ENCODE measurements at regions not wholly inside any gene's neighbourhood (a gene's known extent, or its start where the extent isn't known, plus 50 kb on each side); places are given as distances from the start of the nearest gene placed in this dataset.

GRCh38 chr2:15809404-15809803 is 130.9 kb upstream of the MYCN start:
- Histone ChIP-seq H3K4me1 (no peaks in the 10 kb centered on the region), H3K9me3 (no peaks in the 10 kb centered on the region), H3K36me3 (replicated peaks in 1 of 2; ENCODE audit: insufficient read depth in 1 of 2, low read depth in 2 of 2) (no peaks in the 10 kb centered on the region), H3K4me3 (no peak overlapping the region), H3K27ac (no peak overlapping the region), H3K27me3 (no peaks in the 10 kb centered on the region)
- ATAC-seq: no peak
- WGBS, 2 donors: 47 to 56% methylated on average over 11 of the region's 11 CpGs
- intact Hi-C loops (cut with DNase I): no loop called here
- DNase-seq: no peak
- no peak for TF ChIP-seq CTCF (IDR thresholded peaks at IDR 0.05)
- TF ChIP-seq POLR2A (IDR thresholded peaks at IDR 0.05): no peak

GRCh38 chr2:15810477-15811150 is 129.7 kb upstream of the MYCN start:
- TF ChIP-seq CTCF (IDR thresholded peaks at IDR 0.05) (no peak), POLR2A (IDR thresholded peaks at IDR 0.05) (no peak)
- no peak for ATAC-seq
- no peaks in the 10 kb centered on the region for H3K27me3 ChIP-seq
- no peaks in the 10 kb centered on the region for H3K4me1 ChIP-seq
- intact Hi-C loops (cut with DNase I): no loop called here
- no peak overlapping the region for H3K4me3 ChIP-seq
- H3K36me3 ChIP-seq (replicated peaks in 1 of 2; ENCODE audit: insufficient read depth in 1 of 2, low read depth in 2 of 2): no peaks in the 10 kb centered on the region
- DNase-seq: no peak
- 60 to 61% methylated on average over 12 of the region's 12 CpGs for WGBS, 2 donors
- no peaks in the 10 kb centered on the region for H3K9me3 ChIP-seq
- H3K27ac ChIP-seq: no peak overlapping the region

GRCh38 chr2:15811367-15811766 is 129.0 kb upstream of the MYCN start:
- no peaks in the 10 kb centered on the region for H3K4me1 ChIP-seq
- intact Hi-C loops (cut with DNase I): no loop called here
- H3K4me3 ChIP-seq: no peak overlapping the region
- no peaks in the 10 kb centered on the region for H3K27me3 ChIP-seq
- 65% methylated on average over 6 to 8 of the region's 8 CpGs for WGBS, 2 donors
- no peaks in the 10 kb centered on the region for H3K9me3 ChIP-seq
- H3K27ac ChIP-seq: no peak overlapping the region
- H3K36me3 ChIP-seq (replicated peaks in 1 of 2; ENCODE audit: insufficient read depth in 1 of 2, low read depth in 2 of 2): no peaks in the 10 kb centered on the region
- TF ChIP-seq POLR2A (IDR thresholded peaks at IDR 0.05): no peak
- no peak for DNase-seq
- ATAC-seq: no peak

GRCh38 chr2:15812187-15812780 is 128.1 kb upstream of the MYCN start:
- 63 to 67% methylated on average over 10 of the region's 10 CpGs for WGBS, 2 donors
- Histone ChIP-seq H3K36me3 (replicated peaks in 1 of 2; ENCODE audit: insufficient read depth in 1 of 2, low read depth in 2 of 2) (no peaks in the 10 kb centered on the region), H3K27ac (no peak overlapping the region), H3K4me1 (no peaks in the 10 kb centered on the region), H3K4me3 (no peak overlapping the region), H3K9me3 (no peaks in the 10 kb centered on the region), H3K27me3 (no peaks in the 10 kb centered on the region)
- no peak for DNase-seq
- no peak for ATAC-seq
- intact Hi-C loops (cut with DNase I): no loop called here
- no peak for TF ChIP-seq POLR2A (IDR thresholded peaks at IDR 0.05)
- TF ChIP-seq CTCF (IDR thresholded peaks at IDR 0.05): no peak

- H3K9me3 ChIP-seq: no peaks in the 10 kb centered on the region
- DNase-seq: no peak
- intact Hi-C loops (cut with DNase I): no loop called here
- TF ChIP-seq POLR2A (IDR thresholded peaks at IDR 0.05): no peak
- no peak for TF ChIP-seq CTCF (IDR thresholded peaks at IDR 0.05)
- no peaks in the 10 kb centered on the region for H3K4me1 ChIP-seq
- H3K27ac ChIP-seq: no peak overlapping the region
- WGBS, 2 donors: 76 to 82% methylated on average over 5 to 7 of the region's 7 CpGs
- no peak overlapping the region for H3K4me3 ChIP-seq
- no peak for ATAC-seq
- H3K27me3 ChIP-seq: no peaks in the 10 kb centered on the region
- no peaks in the 10 kb centered on the region for H3K36me3 ChIP-seq (replicated peaks in 1 of 2; ENCODE audit: insufficient read depth in 1 of 2, low read depth in 2 of 2)
Measured at GRCh38 chr2:15813481-15814266, 126.7 kb upstream of the MYCN start.

Measured in body of pancreas (tissue), 4 donors.